Kidney epithelial cell (primary cell): ENCODE measurements at regions not wholly inside any gene's neighbourhood (a gene's known extent, or its start where the extent isn't known, plus 50 kb on each side); places are given as distances from the start of the nearest gene placed in this dataset.
A peak's percentile ranks its signal among the peaks of the same experiment; 100 is the strongest.
"Not testable (repeated sequence)": the region's sequence is repeated elsewhere in the genome, so short reads cannot be mapped to it uniquely, and the experiment has no call there.

Experiments
- DNase-seq: peaks from one replicate; pipeline ENCODE4 v3.0.0-alpha.2; 2010; ENCODE audit warnings: low read depth
- H3K27me3 ChIP-seq: 2 replicates; pipeline ENCODE4 v1.6.0; 2011; ENCODE audit warnings: low read length; ENCODE audit not compliant: control insufficient read depth, insufficient read depth
- H3K36me3 ChIP-seq: 2 replicates; pipeline ENCODE4 v1.5.1; 2011; ENCODE audit warnings: low read length; ENCODE audit not compliant: control insufficient read depth, insufficient read depth
- H3K4me3 ChIP-seq: 2 replicates; pipeline ENCODE4 v1.5.1; 2011; ENCODE audit warnings: low read depth, mild to moderate bottlenecking, control low read depth, low read length
- CTCF ChIP-seq: IDR thresholded peaks from 2 replicates; pipeline ENCODE4 v1.5.1; 2011; ENCODE audit warnings: mild to moderate bottlenecking, moderate library complexity, low read length, control low read depth, inconsistent platforms; ENCODE audit not compliant: insufficient read depth, poor library complexity, severe bottlenecking

GRCh38 chr13:90839061-90839460 lies 508.4 kb upstream of the MIR17HG start:
- no peak for DNase-seq
- Histone ChIP-seq H3K27me3 (no peaks in the 10 kb centered on the region), H3K36me3 (no peaks in the 10 kb centered on the region), H3K4me3 (no peak overlapping the region)
- TF ChIP-seq CTCF, result no peak

- Histone ChIP-seq H3K27me3 (no peaks in the 10 kb centered on the region), H3K36me3 (no peaks in the 10 kb centered on the region), H3K4me3 (no peak overlapping the region)
- no peak for DNase-seq
- TF ChIP-seq CTCF, result no peak
Observed at GRCh38 chr13:90846936-90847335, 500.6 kb upstream of the MIR17HG start.

- not testable (repeated sequence) for H3K4me3 ChIP-seq, DNase-seq, H3K36me3 ChIP-seq, H3K27me3 ChIP-seq
Observed at GRCh38 chr13:90853666-90854065, 493.8 kb upstream of the MIR17HG start.

GRCh38 chr13:90857921-90858320 lies 489.6 kb upstream of the MIR17HG start:
- no peak for DNase-seq
- no peaks in the 10 kb centered on the region for H3K36me3 ChIP-seq
- H3K4me3 ChIP-seq, result no peak overlapping the region
- H3K27me3 ChIP-seq, result no peaks in the 10 kb centered on the region
- no peak for TF ChIP-seq CTCF

- H3K27me3 ChIP-seq, result no peaks in the 10 kb centered on the region
- no peak overlapping the region for H3K4me3 ChIP-seq
- H3K36me3 ChIP-seq, result no peaks in the 10 kb centered on the region
- DNase-seq, result no peak
- no peak for TF ChIP-seq CTCF
Observed at GRCh38 chr13:90866006-90866405, 481.5 kb upstream of the MIR17HG start.

GRCh38 chr13:90867336-90867683 lies 480.2 kb upstream of the MIR17HG start:
- peak; percentile 14 for DNase-seq
- Histone ChIP-seq H3K27me3 (no peaks in the 10 kb centered on the region), H3K36me3 (no peaks in the 10 kb centered on the region), H3K4me3 (no peak overlapping the region)
- TF ChIP-seq CTCF, result peak; percentile 67
